Progenitor cell of endocrine pancreas (in vitro differentiated cells): ENCODE measurements at regions not wholly inside any gene's neighbourhood (a gene's known extent, or its start where the extent isn't known, plus 50 kb on each side); places are given as distances from the start of the nearest gene placed in this dataset.

ENCODE experiments used
- DNase-seq: peaks from one replicate; pipeline ENCODE4 v3.0.0; 2021; ENCODE audit warnings: low spot score; ENCODE audit not compliant: unreplicated experiment
- H3K27ac Mint-ChIP-seq: 2 replicates; pipeline ENCODE4 v1.8.0; 2021; ENCODE audit warnings: mild to moderate bottlenecking, moderate library complexity, mixed read lengths
- H3K27me3 Mint-ChIP-seq: 2 replicates; pipeline ENCODE4 v1.8.0; 2021; ENCODE audit warnings: mixed read lengths
- H3K36me3 Mint-ChIP-seq: 2 replicates; pipeline ENCODE4 v1.8.0; 2022; ENCODE audit warnings: mixed read lengths; ENCODE audit not compliant: insufficient read depth
- H3K4me1 Mint-ChIP-seq: 2 replicates; pipeline ENCODE4 v1.8.0; 2021; ENCODE audit warnings: low read depth, mixed read lengths
- H3K4me3 Mint-ChIP-seq: 2 replicates; pipeline ENCODE4 v1.8.0; 2021; ENCODE audit warnings: low read depth, mild to moderate bottlenecking, moderate library complexity, mixed read lengths
- H3K9me3 Mint-ChIP-seq: 2 replicates; pipeline ENCODE4 v1.8.0; 2021; ENCODE audit warnings: low read depth, mixed read lengths
- TF ChIP-seq, protein P1 (sequence below): fragments of 200-600 bp; sonication (generic); IDR thresholded peaks from one replicate; pipeline ENCODE4 v1.5.0; 2021; ENCODE audit warnings: antibody characterized with exemption, mild to moderate bottlenecking; ENCODE audit not compliant: unreplicated experiment

DNA sequence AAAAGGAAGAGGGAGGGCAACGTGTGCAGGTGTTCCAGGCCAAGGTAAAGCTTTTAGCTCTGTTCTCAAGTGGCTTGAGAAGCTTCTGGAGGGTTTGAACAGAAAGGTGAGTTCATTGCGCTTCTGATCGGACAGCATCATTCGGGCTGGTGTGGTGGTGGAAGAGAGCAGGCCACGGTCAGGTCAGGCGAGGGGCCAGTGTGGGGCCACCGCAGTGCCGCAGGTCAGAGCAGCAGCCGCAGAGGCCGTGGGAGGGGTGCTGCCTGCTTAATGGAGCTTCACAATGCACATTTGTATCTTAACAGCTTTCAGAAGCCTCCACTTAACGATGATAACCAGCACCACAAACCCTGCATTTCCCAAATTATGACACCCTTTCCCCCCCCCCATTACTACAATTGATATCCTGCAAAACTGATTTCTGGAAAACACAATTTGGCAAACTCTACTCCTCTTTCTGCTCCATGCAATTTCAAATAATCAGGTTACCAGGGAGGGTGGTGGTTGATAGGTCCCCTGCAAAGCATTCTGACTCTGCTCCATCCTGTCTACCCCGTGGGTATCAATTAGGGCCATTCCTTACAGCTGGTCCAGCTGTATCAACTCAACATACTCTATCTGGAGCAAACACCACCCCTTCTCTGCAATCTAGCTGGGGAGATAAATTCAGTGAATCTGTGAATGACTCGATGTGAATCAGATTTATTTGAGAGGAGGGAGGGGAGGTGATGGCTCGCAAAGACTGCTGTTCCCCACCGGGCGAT lies 162.9 kb downstream of the ACTR3B start:
- Mint-ChIP-seq H3K4me3 (no peak overlapping the region), H3K36me3 (no peaks in the 10 kb centered on the region), H3K4me1 (no peaks in the 10 kb centered on the region), H3K27me3 (peaks cover 45% of the 10 kb centered on the region), H3K9me3 (peaks cover 9% of the 10 kb centered on the region), H3K27ac (no peak overlapping the region)
- DNase-seq: no peak
- TF ChIP-seq, protein P1, sequence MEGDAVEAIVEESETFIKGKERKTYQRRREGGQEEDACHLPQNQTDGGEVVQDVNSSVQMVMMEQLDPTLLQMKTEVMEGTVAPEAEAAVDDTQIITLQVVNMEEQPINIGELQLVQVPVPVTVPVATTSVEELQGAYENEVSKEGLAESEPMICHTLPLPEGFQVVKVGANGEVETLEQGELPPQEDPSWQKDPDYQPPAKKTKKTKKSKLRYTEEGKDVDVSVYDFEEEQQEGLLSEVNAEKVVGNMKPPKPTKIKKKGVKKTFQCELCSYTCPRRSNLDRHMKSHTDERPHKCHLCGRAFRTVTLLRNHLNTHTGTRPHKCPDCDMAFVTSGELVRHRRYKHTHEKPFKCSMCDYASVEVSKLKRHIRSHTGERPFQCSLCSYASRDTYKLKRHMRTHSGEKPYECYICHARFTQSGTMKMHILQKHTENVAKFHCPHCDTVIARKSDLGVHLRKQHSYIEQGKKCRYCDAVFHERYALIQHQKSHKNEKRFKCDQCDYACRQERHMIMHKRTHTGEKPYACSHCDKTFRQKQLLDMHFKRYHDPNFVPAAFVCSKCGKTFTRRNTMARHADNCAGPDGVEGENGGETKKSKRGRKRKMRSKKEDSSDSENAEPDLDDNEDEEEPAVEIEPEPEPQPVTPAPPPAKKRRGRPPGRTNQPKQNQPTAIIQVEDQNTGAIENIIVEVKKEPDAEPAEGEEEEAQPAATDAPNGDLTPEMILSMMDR: no peak

DNA sequence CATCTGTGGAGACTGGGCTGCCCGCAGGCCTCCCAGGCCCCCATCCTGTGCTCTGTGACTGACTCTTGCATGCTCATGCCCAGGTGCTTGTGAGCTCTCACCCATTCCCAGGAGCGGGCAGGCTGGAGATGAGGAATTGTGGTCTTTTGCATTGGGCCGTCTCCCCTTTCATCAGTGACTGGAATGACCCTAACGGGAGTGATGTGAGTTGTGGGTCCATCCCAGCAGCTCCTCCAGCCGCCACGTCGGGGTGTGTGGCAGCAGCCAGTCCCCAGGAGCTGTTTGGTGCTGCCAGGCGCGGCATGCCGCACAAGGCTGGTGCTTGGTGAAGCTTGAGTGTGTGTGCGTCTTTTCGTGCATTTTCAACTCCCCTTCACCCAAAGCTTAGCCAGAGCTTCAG lies 164.2 kb downstream of the ACTR3B start:
- peaks cover 4% of the 10 kb centered on the region for H3K9me3 Mint-ChIP-seq
- no peak for DNase-seq
- peaks cover 39% of the 10 kb centered on the region for H3K27me3 Mint-ChIP-seq
- TF ChIP-seq, protein P1: no peak
- H3K4me3 Mint-ChIP-seq: peak overlapping the region; percentile 4
- H3K36me3 Mint-ChIP-seq: no peaks in the 10 kb centered on the region
- no peaks in the 10 kb centered on the region for H3K4me1 Mint-ChIP-seq
- no peak overlapping the region for H3K27ac Mint-ChIP-seq

DNA sequence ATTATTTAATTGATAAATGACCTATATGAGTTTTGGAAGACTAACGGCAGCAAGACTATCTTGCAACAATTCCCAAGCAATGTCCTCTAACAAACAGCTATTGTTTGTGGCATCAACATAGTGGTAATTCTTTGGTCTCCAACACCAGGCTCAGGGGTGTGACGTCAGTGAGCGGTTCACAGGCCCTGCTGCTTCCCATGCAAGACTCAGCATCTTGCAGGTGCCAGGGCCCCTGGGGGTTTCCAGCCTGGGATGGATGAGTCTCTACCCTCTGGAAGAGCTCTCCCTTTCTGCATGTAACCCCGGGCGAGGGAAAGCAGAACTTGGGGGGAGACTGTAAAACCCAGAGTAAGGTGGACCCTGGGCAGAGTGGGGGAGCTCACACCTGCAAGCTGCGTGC lies 164.7 kb downstream of the ACTR3B start:
- no peak overlapping the region for H3K4me3 Mint-ChIP-seq
- H3K27ac Mint-ChIP-seq: no peak overlapping the region
- DNase-seq: no peak
- H3K36me3 Mint-ChIP-seq: no peaks in the 10 kb centered on the region
- TF ChIP-seq, protein P1: no peak
- no peaks in the 10 kb centered on the region for H3K4me1 Mint-ChIP-seq
- peaks cover 39% of the 10 kb centered on the region for H3K27me3 Mint-ChIP-seq
- H3K9me3 Mint-ChIP-seq: peaks cover 6% of the 10 kb centered on the region

DNA sequence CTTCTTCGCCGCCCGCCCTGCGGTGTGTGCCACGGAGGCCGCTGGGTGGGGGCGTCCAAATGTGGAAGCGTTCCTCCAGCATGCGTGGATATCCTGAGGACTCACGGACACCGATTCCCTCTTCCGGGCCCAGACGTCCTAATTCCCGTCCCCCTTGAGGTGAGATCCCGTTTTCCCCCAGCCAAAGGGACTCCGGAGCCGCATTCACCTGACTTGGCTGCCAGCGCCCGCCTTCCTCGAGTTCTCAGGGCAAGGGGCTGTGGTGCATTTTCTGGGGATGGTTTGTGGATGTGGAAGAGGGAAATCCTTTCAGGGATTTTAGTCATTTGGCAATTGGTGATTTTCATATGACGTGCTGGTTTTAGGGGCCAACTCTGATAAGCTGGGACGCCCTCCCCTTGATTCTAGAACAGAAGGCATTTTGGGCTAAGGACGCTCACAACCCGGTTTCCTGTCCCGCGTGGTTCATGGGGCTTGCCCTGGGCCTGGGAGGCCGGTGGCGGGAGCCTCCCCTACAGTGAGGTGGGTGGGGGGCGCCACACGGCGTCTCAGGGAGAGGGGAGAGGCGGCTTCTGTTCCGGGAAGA lies 165.4 kb downstream of the ACTR3B start:
- Mint-ChIP-seq H3K27ac (no peak overlapping the region), H3K27me3 (peaks cover 39% of the 10 kb centered on the region), H3K4me3 (peak overlapping the region; percentile 73), H3K9me3 (peaks cover 7% of the 10 kb centered on the region), H3K4me1 (no peaks in the 10 kb centered on the region), H3K36me3 (no peaks in the 10 kb centered on the region)
- TF ChIP-seq, protein P1: no peak
- DNase-seq: no peak

DNA sequence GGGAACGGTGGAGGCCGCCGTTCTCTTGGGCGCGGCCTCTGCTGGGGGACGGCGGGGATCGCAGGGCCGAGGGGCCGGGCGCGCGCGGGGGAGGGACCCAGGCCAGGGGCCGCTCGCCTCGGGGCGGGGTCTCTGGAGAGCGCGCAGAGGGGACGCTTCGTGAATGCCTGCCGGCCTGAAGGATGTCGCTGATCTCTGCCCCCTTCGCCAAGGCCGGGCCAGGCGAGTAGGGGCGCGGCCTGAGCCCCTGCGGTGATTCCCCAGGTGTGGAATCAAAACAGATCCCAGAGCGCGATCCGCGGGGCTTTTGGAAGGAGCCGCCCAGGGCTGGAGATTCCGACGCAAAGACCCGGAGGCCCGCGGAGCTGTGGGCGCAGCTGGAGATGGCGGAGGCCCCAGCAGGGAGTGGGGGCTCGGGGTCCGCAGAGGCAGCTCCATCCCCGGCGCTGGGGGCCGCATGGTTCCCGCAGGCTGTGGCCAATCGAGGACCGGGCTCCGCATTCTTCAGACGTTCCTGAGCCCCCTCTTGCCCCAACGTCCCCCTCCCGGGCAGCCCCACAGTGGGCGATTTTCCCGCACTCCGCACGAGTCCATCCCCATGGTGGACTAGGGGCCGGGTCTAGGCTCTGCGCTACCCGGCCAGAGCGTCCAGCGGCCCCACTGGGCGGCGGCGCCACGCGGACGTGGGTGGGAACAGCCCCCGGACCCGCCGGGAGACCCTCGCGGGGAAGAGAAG lies 166.0 kb downstream of the ACTR3B start:
- H3K4me1 Mint-ChIP-seq: no peaks in the 10 kb centered on the region
- peaks cover 8% of the 10 kb centered on the region for H3K9me3 Mint-ChIP-seq
- peak; percentile 58 for DNase-seq
- peaks cover 36% of the 10 kb centered on the region for H3K27me3 Mint-ChIP-seq
- H3K36me3 Mint-ChIP-seq: no peaks in the 10 kb centered on the region
- TF ChIP-seq, protein P1: peak; percentile 30
- H3K27ac Mint-ChIP-seq: peak overlapping the region; percentile 39
- H3K4me3 Mint-ChIP-seq: peak overlapping the region; percentile 73
